RCC 7860 (cell line): ENCODE measurements at regions not wholly inside any gene's neighbourhood (a gene's known extent, or its start where the extent isn't known, plus 50 kb on each side); places are given as distances from the start of the nearest gene placed in this dataset.

ENCODE experiments used
- DNase-seq: peaks from one replicate; pipeline ENCODE4 v3.0.0-alpha.2; 2015; ENCODE audit warnings: low spot score
- FAIRE-seq: peaks from 2 replicates; lab custom pipeline; 2012; peaks lifted over from hg19 to GRCh38; lab: Jason Lieb, UNC

DNA sequence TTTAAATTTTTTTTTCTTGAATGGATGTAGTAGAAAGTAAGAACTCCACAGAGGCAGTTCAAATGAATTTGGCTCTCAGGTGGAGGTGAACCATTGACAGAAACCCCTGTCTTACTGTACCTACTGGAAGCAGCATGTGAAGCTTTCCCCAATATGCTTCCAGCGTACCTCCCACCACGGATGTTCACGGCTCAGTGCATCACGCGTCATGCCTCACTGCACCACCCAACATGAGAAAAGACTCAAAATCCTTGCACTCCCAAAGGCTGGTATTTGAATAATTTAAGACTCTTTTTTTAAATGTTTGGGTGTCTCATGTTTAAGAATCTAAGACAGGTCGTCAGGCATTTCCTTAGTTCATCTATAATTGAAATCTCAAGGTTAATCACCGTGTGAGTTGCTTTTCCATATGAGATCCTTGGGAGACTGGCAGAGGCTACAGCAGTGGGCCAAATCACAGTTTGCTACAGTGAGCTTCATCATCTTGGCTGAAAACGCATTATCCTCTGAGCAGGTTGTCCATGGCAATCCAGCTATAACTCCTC is 846.4 kb downstream of the DCDC2C start:
- FAIRE-seq (no peak), DNase-seq (no peak)

DNA sequence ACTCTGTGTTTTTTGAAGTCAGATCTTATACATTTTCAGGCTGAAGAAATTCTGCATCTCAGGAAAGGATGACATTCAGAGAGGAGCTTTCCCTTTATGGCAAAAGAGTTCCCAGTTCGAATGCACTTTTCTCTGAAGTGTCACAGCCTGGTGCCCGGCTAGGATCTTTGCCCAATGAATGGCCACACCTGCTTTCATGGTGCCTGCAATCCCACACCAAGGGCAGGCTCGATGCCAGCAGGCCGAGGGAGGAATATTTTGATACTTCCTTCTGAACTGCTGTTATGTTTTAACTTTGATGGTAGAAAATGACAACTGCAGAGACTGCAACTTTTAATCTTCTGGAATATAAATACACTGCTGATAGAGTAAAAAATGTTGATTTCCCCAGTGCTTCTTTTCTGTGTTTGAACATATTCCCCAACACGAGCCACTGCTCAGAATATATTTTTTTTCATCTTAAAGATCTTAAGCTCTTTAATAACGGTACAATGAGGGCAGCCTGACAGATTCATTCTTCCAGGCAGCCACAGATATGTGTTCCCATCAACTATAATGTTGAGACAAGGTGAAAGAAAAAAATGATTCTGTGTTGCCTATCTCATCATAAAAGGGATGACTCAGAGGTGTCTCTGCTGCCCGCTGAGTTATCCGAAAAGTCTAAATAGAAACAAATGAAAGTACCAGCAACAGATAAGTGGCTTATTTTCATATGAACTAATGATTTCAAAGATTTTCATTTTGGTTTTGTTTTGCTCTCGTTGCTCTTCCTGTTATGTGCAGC is 848.5 kb downstream of the DCDC2C start:
- FAIRE-seq (no peak), DNase-seq (no peak)

DNA sequence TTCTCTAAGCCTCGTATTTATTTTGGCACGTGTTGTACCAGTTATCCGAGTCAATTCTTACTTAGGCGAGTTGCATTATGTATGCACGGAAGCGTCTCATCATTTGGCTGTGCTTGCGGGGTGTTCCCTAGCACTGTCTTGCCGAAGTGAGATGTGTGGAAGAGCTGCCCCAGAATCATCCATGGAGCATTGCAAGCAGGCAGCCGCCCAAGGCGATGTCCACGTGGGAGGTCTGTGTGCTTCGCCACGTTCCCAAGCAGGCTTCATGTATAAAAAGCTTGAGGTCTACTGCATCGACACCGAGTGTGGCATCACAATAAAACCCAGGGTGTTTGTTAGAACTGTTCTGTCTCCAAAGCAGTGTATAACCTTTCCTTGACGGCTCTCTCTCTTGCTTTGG is 849.9 kb downstream of the DCDC2C start:
- DNase-seq, result no peak
- no peak for FAIRE-seq

- DNase-seq, result no peak
- no peak for FAIRE-seq
Measured at GRCh38 chr2:4556135-4556896, 852.9 kb downstream of the DCDC2C start.

GRCh38 chr2:4561196-4561595 is 857.8 kb downstream of the DCDC2C start:
- DNase-seq, result no peak
- no peak for FAIRE-seq

- DNase-seq, result no peak
- no peak for FAIRE-seq
Measured at GRCh38 chr2:4576075-4576474, 872.7 kb downstream of the DCDC2C start.

GRCh38 chr2:4579977-4580376 is 876.6 kb downstream of the DCDC2C start:
- FAIRE-seq (no peak), DNase-seq (no peak)

DNA sequence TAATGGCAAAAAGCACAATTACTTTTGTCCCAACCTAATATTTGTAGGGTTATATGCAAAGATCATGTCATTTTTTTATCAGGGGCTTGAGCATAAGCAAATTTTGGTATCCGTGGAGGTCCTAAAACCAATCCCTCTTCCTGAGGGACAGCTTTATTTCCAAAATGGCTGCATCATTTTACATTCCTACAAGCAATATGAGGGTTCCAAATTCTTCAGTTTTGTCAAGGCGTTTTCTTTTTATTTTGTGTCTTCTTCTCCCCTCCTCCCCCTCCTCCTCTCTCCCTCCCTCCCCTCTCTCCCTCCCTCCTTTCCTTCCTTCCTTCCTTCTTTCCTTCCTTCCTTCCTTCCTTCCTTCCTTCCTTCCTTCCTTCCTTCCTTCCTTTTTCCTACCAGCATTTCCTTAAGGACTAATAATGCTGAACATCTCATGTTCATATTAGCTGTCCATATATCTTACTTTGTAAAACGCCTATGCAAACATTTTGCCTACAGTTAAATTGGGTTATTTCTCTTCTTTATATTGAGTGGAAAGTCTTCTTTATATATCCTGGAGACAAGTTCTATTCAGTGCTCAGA is 881.8 kb downstream of the DCDC2C start:
- no peak for FAIRE-seq
- DNase-seq, result no peak

DNA sequence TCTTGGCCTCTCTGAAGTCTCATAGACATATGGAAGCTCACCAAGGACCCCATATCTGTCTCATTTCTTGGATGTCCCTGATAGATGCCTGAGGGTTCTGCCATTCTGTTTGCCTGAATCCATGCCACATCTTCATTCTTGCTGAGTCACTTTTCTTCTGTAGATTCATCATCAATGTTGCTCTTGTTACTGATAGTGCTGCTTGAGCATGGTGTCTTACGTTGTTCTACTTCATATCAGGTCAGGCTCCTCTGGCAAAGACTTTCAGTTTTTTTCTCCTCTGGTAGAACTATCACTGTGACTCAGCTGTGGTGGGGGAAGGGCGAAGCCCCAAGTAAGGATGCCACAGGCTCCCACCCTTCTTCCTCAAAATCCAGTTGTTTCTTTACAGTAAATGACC is 885.2 kb downstream of the DCDC2C start:
- DNase-seq (no peak), FAIRE-seq (no peak)

- DNase-seq, result no peak
- no peak for FAIRE-seq
Measured at GRCh38 chr2:4591261-4591660, 887.9 kb downstream of the DCDC2C start.

DNA sequence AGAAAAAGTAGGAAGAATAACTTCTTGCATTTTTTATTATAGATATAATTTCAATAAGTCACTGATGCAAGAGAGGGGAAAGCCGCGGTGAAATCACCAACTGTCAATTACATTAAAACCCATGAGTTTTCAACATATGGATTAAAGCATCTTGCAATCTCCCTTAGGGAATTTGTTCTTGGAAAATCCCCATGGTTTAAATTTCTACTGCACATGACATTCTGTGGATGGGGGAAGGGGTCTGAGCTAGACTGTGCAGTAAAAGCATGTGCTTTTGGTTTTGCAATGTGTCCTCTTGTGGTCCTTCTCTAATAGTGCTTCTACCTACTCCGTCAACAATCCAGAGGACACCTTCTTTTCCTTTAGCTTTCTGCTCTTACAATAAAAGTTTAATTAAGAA is 894.0 kb downstream of the DCDC2C start:
- FAIRE-seq, result no peak
- DNase-seq, result no peak

- no peak for DNase-seq
- FAIRE-seq, result no peak
Measured at GRCh38 chr2:4604767-4605166, 901.4 kb downstream of the DCDC2C start.

- DNase-seq (no peak), FAIRE-seq (no peak)
Measured at GRCh38 chr2:4618141-4618540, 914.8 kb downstream of the DCDC2C start.

DNA sequence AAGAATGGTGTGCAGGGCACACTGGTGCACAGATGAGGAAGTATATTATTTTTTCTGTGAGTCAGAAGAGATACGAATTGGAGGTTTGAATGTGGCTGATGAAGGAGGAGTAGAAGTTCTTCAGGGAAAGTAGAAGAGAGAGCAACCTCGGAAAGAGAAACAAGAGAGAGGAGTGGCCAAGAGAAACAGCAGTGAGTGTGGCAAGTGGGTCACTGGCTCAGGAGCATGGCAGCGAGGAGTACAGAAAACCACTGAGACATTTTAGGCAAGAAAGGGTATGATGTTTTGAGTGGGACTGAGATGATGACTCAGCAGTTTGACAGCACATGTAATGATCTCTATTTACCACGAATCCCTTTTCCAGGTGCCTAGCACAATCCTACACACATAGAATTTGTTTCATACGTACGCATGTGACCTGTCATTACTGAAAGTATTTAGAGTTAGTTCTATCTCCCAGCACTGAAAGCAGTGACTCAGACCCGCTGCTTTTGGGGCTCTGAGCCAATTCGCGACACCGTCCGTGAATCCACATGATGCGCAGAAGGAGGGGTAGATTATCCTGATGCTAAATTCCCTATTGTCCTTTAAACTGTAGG is 915.4 kb downstream of the DCDC2C start:
- no peak for FAIRE-seq
- DNase-seq, result no peak

- DNase-seq (no peak), FAIRE-seq (no peak)
Measured at GRCh38 chr2:4628998-4629501, 925.7 kb downstream of the DCDC2C start.

- DNase-seq (no peak), FAIRE-seq (no peak)
Measured at GRCh38 chr2:4635289-4635688, 931.9 kb downstream of the DCDC2C start.

DNA sequence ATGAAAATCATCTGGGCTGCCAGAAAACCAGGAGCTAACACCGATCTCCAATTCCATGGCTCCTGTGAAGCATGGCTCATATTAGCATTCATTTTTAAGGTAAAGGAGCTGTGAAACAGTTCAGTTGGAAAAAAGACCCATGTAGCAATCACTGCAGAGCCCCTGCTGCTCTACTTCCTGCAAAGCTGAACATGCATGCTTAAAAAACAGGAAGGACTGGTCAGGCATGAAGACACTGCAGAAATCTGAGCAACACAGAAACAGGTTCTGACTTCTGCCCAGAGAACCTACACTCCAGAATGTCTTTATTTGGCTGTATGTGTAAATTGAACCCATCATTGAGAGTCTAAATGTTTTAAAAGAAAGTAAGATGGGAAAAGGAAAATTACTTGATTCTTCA is 950.6 kb downstream of the DCDC2C start:
- FAIRE-seq (no peak), DNase-seq (no peak)

GRCh38 chr2:4656326-4656725 is 953.0 kb downstream of the DCDC2C start:
- DNase-seq, result no peak
- no peak for FAIRE-seq

- FAIRE-seq (no peak), DNase-seq (no peak)
Measured at GRCh38 chr2:4662161-4662779, 958.9 kb downstream of the DCDC2C start.

DNA sequence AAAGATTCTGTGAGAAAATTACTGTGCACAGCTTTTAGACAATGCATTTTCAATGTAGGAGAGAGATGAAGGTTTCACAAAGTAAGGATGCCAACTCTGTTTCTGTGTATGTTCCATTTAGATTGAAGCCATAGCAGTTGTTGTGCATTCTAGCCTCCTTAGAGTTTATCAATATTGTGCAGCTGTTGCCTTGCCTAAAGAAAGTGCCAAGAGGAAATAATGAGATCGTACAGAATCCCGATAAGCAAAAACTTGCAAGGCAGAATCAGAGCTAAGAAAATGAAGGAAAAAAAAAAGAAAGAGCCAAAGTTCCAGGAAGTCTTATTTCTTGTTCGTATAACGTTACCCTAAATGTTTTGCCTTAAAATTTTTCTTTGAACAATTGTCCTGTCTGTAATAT is 965.0 kb downstream of the DCDC2C start:
- FAIRE-seq (no peak), DNase-seq (no peak)

DNA sequence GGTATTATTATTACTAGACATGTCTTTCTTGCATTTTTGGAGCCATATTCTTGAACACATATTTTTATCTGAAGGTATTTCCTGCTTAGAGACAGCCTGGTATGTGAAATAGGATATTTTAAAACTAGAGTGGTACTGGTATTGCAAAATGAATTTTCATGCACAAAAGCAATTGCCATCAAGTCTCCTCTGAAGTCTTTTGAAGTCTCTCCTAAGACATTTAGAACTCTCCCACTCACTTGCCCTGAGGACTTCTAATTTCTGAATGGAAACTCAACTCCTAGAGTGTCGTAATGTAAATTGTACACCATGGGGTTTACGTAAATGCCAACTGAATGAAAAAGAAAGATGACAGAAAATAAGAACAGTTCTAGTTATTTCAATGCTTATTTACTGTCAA is 967.0 kb downstream of the DCDC2C start:
- FAIRE-seq (no peak), DNase-seq (no peak)
